ENCODE measurements at regions not wholly inside any gene's neighbourhood (a gene's known extent, or its start where the extent isn't known, plus 50 kb on each side); places are given as distances from the start of the nearest gene placed in this dataset.

GRCh38 chr6:11362564-11362963 lies 130.1 kb upstream of the NEDD9 start:
- H2AFZ ChIP-seq (replicated peaks; ENCODE audit: low read length, poor library complexity), result no peak overlapping the region
- ChIA-PET CTCF (interaction anchor here (0.6 kb wide), 1 partner anchor 9 kb away, joined by 3 read pairs; no protein-coding TSS in a partner anchor), POLR2A (ENCODE audit: unreplicated experiment) (no interaction called here)
- no peak overlapping the region for H2BK120ac ChIP-seq (ENCODE audit: low read depth, low read length)
- H3K56ac ChIP-seq (ENCODE audit: extremely low read depth, insufficient read depth, low read length), result no peak overlapping the region
- H4K5ac ChIP-seq (ENCODE audit: low read depth, low read length), result no peak overlapping the region
- in situ Hi-C loops (cut with MboI; ENCODE audit: low sequenced_read_pairs) (no loop called here), dilution Hi-C loops (cut with HindIII; ENCODE audit: low sequenced_read_pairs, unreplicated experiment) (no loop called here), intact Hi-C loops (cut with micrococcal nuclease) (no loop called here)
- H3K4ac ChIP-seq (ENCODE audit: low read depth, low read length), result no peak overlapping the region
- H3K79me1 ChIP-seq (ENCODE audit: low read depth in 1 of 2, low read length in 2 of 2), result no peaks in the 10 kb centered on the region
- no peak overlapping the region for H3K14ac ChIP-seq (replicated peaks; ENCODE audit: low read depth, low read length)
- H3K36me3 ChIP-seq (ENCODE audit: control insufficient read depth, insufficient read depth, low read length), result no peaks in the 10 kb centered on the region
- TF ChIP-seq RAD21 (IDR thresholded peaks at IDR 0.05; ENCODE audit: low read length) (no peak), CEBPB (IDR thresholded peaks at IDR 0.05; ENCODE audit: low read depth, low read length) (no peak), NFE2L2 (IDR thresholded peaks at IDR 0.05; ENCODE audit: low read depth, low read length) (no peak), MXI1 (IDR thresholded peaks at IDR 0.05; ENCODE audit: borderline replicate concordance, low read depth, low read length) (no peak), POLR2A (IDR thresholded peaks at IDR 0.05; ENCODE audit: low read depth, low read length) (no peak), CTCF (conservative IDR thresholded peaks at IDR 0.05; ENCODE audit: low read depth, low read length) (no peak), SMC3 (IDR thresholded peaks at IDR 0.05; ENCODE audit: low read depth, low read length) (no peak), BHLHE40 (IDR thresholded peaks at IDR 0.05; ENCODE audit: low read depth, low read length) (no peak), MAZ (IDR thresholded peaks at IDR 0.05; ENCODE audit: borderline replicate concordance, low read depth, low read length) (no peak), RCOR1 (IDR thresholded peaks at IDR 0.05; ENCODE audit: insufficient replicate concordance, low read length) (no peak), RFX5 (IDR thresholded peaks at IDR 0.05; ENCODE audit: low read depth, low read length) (no peak)
- TF ChIP-seq, protein P1, sequence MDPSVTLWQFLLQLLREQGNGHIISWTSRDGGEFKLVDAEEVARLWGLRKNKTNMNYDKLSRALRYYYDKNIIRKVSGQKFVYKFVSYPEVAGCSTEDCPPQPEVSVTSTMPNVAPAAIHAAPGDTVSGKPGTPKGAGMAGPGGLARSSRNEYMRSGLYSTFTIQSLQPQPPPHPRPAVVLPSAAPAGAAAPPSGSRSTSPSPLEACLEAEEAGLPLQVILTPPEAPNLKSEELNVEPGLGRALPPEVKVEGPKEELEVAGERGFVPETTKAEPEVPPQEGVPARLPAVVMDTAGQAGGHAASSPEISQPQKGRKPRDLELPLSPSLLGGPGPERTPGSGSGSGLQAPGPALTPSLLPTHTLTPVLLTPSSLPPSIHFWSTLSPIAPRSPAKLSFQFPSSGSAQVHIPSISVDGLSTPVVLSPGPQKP (IDR thresholded peaks at IDR 0.05; ENCODE audit: borderline replicate concordance, low read depth, low read length), result no peak
- ATAC-seq (ENCODE audit: low read depth) (no peak), DNase-seq (no peak)
- no peak overlapping the region for H4K8ac ChIP-seq (ENCODE audit: low read depth in 2 of 2, low read length in 2 of 2)
- H2BK20ac ChIP-seq (ENCODE audit: low read depth, low read length), result no peak overlapping the region
- no peaks in the 10 kb centered on the region for H4K20me1 ChIP-seq (ENCODE audit: insufficient read depth, low read length)
- no peak overlapping the region for H4K91ac ChIP-seq (ENCODE audit: insufficient read depth, low read depth, low read length)
- H3K4me1 ChIP-seq (ENCODE audit: control insufficient read depth, insufficient read depth, low read length), result 0 out of 2 replicates have a peak, but pooled peaks cover 1% of the 10 kb centered on the region
- H3K9ac ChIP-seq (ENCODE audit: low read depth, low read length), result no peak overlapping the region
- WGBS, 2 experiments (ENCODE audit: extremely low coverage in 2 of 2, insufficient read length in 1 of 2), result no CpG with 5 or more reads among the region's 1 CpG
- H3K9me1 ChIP-seq (ENCODE audit: insufficient read depth, low read length), result no peaks in the 10 kb centered on the region
- no peak overlapping the region for H2AK5ac ChIP-seq (ENCODE audit: low read depth, low read length)
- no peak overlapping the region for H3K4me3 ChIP-seq (ENCODE audit: insufficient read depth, low read depth, low read length)
- H3K9me3 ChIP-seq (ENCODE audit: control insufficient read depth, insufficient read depth, low read length), result no peaks in the 10 kb centered on the region
- no peak overlapping the region for H3K4me2 ChIP-seq (ENCODE audit: low read depth, low read length)
- H3K23ac ChIP-seq (ENCODE audit: low read depth, low read length), result no peak overlapping the region
- no peak overlapping the region for H2BK15ac ChIP-seq (ENCODE audit: low read depth, low read length)
- no peak overlapping the region for H2AK9ac ChIP-seq (replicated peaks; ENCODE audit: low read depth, low read length, poor library complexity)
- H3K27ac ChIP-seq (ENCODE audit: insufficient read depth, low read length), result no peak overlapping the region
- H2BK5ac ChIP-seq (ENCODE audit: low read depth, low read length, poor library complexity, severe bottlenecking), result no peak overlapping the region
- BruUV-seq (replicated peaks), result no TSS peak
- no peak overlapping the region for H3K18ac ChIP-seq (ENCODE audit: low read depth, low read length)
- H3K27me3 ChIP-seq (ENCODE audit: control insufficient read depth, insufficient read depth, low read length), result no peaks in the 10 kb centered on the region
